Esophagus squamous epithelium (tissue), 4 donors: ENCODE measurements at regions not wholly inside any gene's neighbourhood (a gene's known extent, or its start where the extent isn't known, plus 50 kb on each side); places are given as distances from the start of the nearest gene placed in this dataset.

ENCODE experiments used
- CTCF ChIP-seq, 6 experiments: fragments of 450-650 bp in 4 of 6; fragments of 200-600 bp in 2 of 6; sonication (generic) in 2 of 6; IDR thresholded peaks; one replicate each; pipeline ENCODE4 v1.5.1; 2016 to 2019; ENCODE audit warnings: antibody characterized with exemption in 6 of 6, mild to moderate bottlenecking in 4 of 6, moderate library complexity in 4 of 6
- POLR2A ChIP-seq, 4 donors: fragments of 450-650 bp; IDR thresholded peaks; one replicate each; pipeline ENCODE4 v1.6.1; 2017; ENCODE audit warnings: antibody characterized with exemption in 4 of 4, mild to moderate bottlenecking in 4 of 4, moderate library complexity in 3 of 4

GRCh38 chr14:95394297-95395097, 74.8 kb upstream of the CLMN start:
- TF ChIP-seq CTCF (IDR thresholded peaks at IDR 0.05) (no peak), POLR2A (IDR thresholded peaks at IDR 0.05) (no peak)
